CD4-positive, alpha-beta T cell treated with Interleukin-4 for 1 hour (primary cell): ENCODE measurements at regions not wholly inside any gene's neighbourhood (a gene's known extent, or its start where the extent isn't known, plus 50 kb on each side); places are given as distances from the start of the nearest gene placed in this dataset.
"Not testable (repeated sequence)": the region's sequence is repeated elsewhere in the genome, so short reads cannot be mapped to it uniquely, and the experiment has no call there.

Experiments used
- DNase-seq, 2 donors: peaks; one replicate each; pipeline ENCODE4 v3.0.0-alpha.2; 2020 to 2022

GRCh38 chr11:115636753-115637527 is 132.7 kb upstream of the CADM1 start:
- no peak for DNase-seq

GRCh38 chr11:115633977-115634376 is 129.8 kb upstream of the CADM1 start:
- DNase-seq, result not testable (repeated sequence)

GRCh38 chr11:115632061-115632460 is 127.8 kb upstream of the CADM1 start:
- DNase-seq, result no peak

GRCh38 chr11:115631609-115632008 is 127.4 kb upstream of the CADM1 start:
- DNase-seq, result no peak

- no peak for DNase-seq
Measured at GRCh38 chr11:115630214-115630613, 126.0 kb upstream of the CADM1 start.

- no peak for DNase-seq
Measured at GRCh38 chr11:115629456-115630015, 125.3 kb upstream of the CADM1 start.

- no peak for DNase-seq
Measured at GRCh38 chr11:115627666-115628460, 123.6 kb upstream of the CADM1 start.

- DNase-seq, result no peak
Measured at GRCh38 chr11:115627071-115627470, 122.9 kb upstream of the CADM1 start.

GRCh38 chr11:115626414-115626813 is 122.2 kb upstream of the CADM1 start:
- no peak for DNase-seq

- DNase-seq, result no peak
Measured at GRCh38 chr11:115625502-115625901, 121.3 kb upstream of the CADM1 start.

GRCh38 chr11:115624065-115624464 is 119.8 kb upstream of the CADM1 start:
- no peak for DNase-seq

GRCh38 chr11:115623021-115623451 is 118.8 kb upstream of the CADM1 start:
- no peak for DNase-seq

- no peak for DNase-seq
Measured at GRCh38 chr11:115618428-115618827, 114.2 kb upstream of the CADM1 start.

GRCh38 chr11:115617767-115618166 is 113.6 kb upstream of the CADM1 start:
- no peak for DNase-seq

GRCh38 chr11:115616971-115617370 is 112.8 kb upstream of the CADM1 start:
- DNase-seq, result no peak

GRCh38 chr11:115613986-115614632 is 109.9 kb upstream of the CADM1 start:
- no peak for DNase-seq

GRCh38 chr11:115613004-115613403 is 108.8 kb upstream of the CADM1 start:
- DNase-seq, result no peak

- no peak for DNase-seq
Measured at GRCh38 chr11:115612046-115612730, 108.0 kb upstream of the CADM1 start.

GRCh38 chr11:115611343-115611742 is 107.1 kb upstream of the CADM1 start:
- DNase-seq, result no peak

- DNase-seq, result no peak
Measured at GRCh38 chr11:115610908-115611307, 106.7 kb upstream of the CADM1 start.

GRCh38 chr11:115610234-115610633 is 106.0 kb upstream of the CADM1 start:
- not testable (repeated sequence) for DNase-seq

- DNase-seq, result no peak
Measured at GRCh38 chr11:115608976-115609375, 104.8 kb upstream of the CADM1 start.
